Activated CD4-positive, alpha-beta T cell treated with anti-CD3 and anti-CD28 coated beads, Interleukin-2, amount 10 ng/mL, durations not matched to agents 24 days and 14 days (primary cell): ENCODE measurements at regions not wholly inside any gene's neighbourhood (a gene's known extent, or its start where the extent isn't known, plus 50 kb on each side); places are given as distances from the start of the nearest gene placed in this dataset.

ENCODE experiments used
- DNase-seq: peaks from one replicate; pipeline ENCODE4 v3.0.0; 2022
- H3K27ac Mint-ChIP-seq: one replicate; pipeline ENCODE4 v1.8.0; 2022; ENCODE audit warnings: mild to moderate bottlenecking, mixed read lengths
- H3K27me3 Mint-ChIP-seq: one replicate; pipeline ENCODE4 v1.8.0; 2022; ENCODE audit warnings: mixed read lengths
- H3K36me3 Mint-ChIP-seq: one replicate; pipeline ENCODE4 v1.8.0; 2022; ENCODE audit warnings: low read depth, mild to moderate bottlenecking, mixed read lengths
- H3K4me1 Mint-ChIP-seq: one replicate; pipeline ENCODE4 v1.8.0; 2021; ENCODE audit warnings: mixed read lengths
- H3K4me3 Mint-ChIP-seq: one replicate; pipeline ENCODE4 v1.8.0; 2022; ENCODE audit warnings: mild to moderate bottlenecking, moderate library complexity, mixed read lengths
- H3K9me3 Mint-ChIP-seq: one replicate; pipeline ENCODE4 v1.8.0; 2021; ENCODE audit warnings: mixed read lengths
- intact Hi-C: fragments of 100-400 bp; cut with micrococcal nuclease; formaldehyde crosslinking; loops from one replicate; pipeline ENCODE4 v1.15.1; 2023

- H3K27me3 Mint-ChIP-seq, result no peaks in the 10 kb centered on the region
- H3K4me1 Mint-ChIP-seq, result no peaks in the 10 kb centered on the region
- no peaks in the 10 kb centered on the region for H3K36me3 Mint-ChIP-seq
- no peaks in the 10 kb centered on the region for H3K9me3 Mint-ChIP-seq
- intact Hi-C loops, result no loop called here
- H3K27ac Mint-ChIP-seq, result no peak overlapping the region
- H3K4me3 Mint-ChIP-seq, result no peak overlapping the region
- DNase-seq, result no peak
Measured at GRCh38 chr5:124237206-124237695, 509.2 kb downstream of the ZNF608 start.

DNA sequence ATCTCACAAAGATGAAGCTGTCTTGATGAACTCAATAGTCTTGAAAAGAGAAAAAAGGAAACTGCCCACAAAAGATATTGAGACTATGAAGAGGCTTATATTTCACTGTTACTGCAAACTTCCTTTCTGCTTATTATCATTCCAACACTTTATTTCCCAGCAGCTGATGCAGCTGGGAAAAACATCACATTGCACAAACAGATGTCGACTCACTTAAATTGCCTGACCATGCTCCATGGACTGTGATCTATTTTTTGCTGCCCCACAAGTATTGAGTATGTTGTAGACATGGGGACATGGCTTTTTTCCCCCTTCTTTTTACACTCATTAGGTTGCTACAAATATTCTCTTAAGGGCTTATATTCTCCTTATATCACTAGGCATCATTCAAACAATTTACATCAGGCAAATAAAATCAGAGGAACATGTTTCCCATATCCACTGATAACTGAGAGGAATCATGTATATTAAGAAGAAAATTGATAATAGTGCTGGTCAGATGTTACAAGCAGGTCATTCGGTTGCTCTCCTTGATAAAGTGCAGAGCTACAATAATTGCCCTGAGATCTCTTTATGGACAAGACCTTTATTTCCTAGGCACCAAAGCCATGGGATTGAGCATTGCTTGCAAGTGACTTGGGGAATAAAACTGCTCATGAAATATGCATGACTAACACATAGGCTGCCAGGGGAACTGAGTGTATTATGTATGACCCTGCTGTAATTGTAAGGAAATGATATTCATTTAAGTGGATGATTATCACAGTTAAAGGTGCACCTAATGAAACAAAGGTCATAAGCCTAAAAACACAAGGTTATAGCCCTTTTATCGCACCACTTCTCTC is 509.9 kb downstream of the ZNF608 start:
- H3K4me3 Mint-ChIP-seq, result no peak overlapping the region
- no peaks in the 10 kb centered on the region for H3K36me3 Mint-ChIP-seq
- H3K9me3 Mint-ChIP-seq, result no peaks in the 10 kb centered on the region
- no peaks in the 10 kb centered on the region for H3K4me1 Mint-ChIP-seq
- no peaks in the 10 kb centered on the region for H3K27me3 Mint-ChIP-seq
- H3K27ac Mint-ChIP-seq, result no peak overlapping the region
- intact Hi-C loops, result no loop called here
- no peak for DNase-seq

GRCh38 chr5:124235576-124235975 is 510.9 kb downstream of the ZNF608 start:
- no peaks in the 10 kb centered on the region for H3K27me3 Mint-ChIP-seq
- no peak overlapping the region for H3K27ac Mint-ChIP-seq
- H3K9me3 Mint-ChIP-seq, result no peaks in the 10 kb centered on the region
- no peaks in the 10 kb centered on the region for H3K36me3 Mint-ChIP-seq
- H3K4me1 Mint-ChIP-seq, result no peaks in the 10 kb centered on the region
- no peak overlapping the region for H3K4me3 Mint-ChIP-seq
- no peak for DNase-seq
- intact Hi-C loops, result no loop called here

DNA sequence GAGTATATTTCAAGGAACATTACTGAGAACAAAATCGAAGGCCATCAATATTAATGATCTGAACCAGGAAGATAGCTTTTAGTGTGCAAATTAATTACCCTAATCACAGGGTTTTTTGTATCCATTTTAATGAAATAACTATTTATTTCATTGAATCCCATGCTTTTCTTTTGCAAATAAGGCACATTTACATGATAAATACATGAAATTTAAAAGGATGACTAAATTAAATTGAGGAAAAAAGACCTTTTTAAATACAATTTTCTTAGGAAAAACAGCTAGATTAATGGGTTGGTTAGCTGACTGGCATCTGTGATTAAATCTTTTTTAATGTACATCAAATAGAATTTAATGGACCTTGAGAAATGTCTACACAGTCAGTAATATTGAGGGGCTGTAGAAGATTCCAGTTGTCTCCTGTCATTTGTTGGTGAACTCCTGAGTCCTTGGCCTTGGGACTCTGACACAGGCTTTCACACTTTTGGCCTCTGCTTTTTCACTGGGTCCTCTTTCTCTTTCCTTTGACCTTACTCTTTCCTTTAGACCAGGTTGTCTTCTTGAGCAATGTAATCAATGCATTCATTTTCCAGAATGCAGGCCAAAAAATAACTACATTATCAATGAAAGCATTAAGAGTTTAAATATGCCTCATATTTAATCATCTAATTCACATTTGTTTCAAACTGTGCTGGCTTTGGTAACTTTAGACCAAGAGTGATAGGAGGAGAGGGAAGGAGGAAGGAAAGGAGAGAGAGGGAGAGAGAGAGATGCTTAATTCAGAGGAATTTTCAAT is 511.5 kb downstream of the ZNF608 start:
- intact Hi-C loops, result no loop called here
- H3K9me3 Mint-ChIP-seq, result no peaks in the 10 kb centered on the region
- H3K27ac Mint-ChIP-seq, result no peak overlapping the region
- no peak overlapping the region for H3K4me3 Mint-ChIP-seq
- DNase-seq, result no peak
- H3K4me1 Mint-ChIP-seq, result no peaks in the 10 kb centered on the region
- H3K27me3 Mint-ChIP-seq, result no peaks in the 10 kb centered on the region
- H3K36me3 Mint-ChIP-seq, result no peaks in the 10 kb centered on the region

- no peaks in the 10 kb centered on the region for H3K36me3 Mint-ChIP-seq
- H3K4me1 Mint-ChIP-seq, result no peaks in the 10 kb centered on the region
- intact Hi-C loops, result no loop called here
- DNase-seq, result no peak
- peaks cover 3% of the 10 kb centered on the region for H3K9me3 Mint-ChIP-seq
- no peaks in the 10 kb centered on the region for H3K27me3 Mint-ChIP-seq
- H3K27ac Mint-ChIP-seq, result no peak overlapping the region
- H3K4me3 Mint-ChIP-seq, result no peak overlapping the region
Measured at GRCh38 chr5:124234022-124234769, 512.2 kb downstream of the ZNF608 start.

- intact Hi-C loops, result no loop called here
- Mint-ChIP-seq H3K36me3 (no peaks in the 10 kb centered on the region), H3K27me3 (no peaks in the 10 kb centered on the region), H3K9me3 (peaks cover 3% of the 10 kb centered on the region), H3K4me1 (no peaks in the 10 kb centered on the region), H3K27ac (no peak overlapping the region), H3K4me3 (no peak overlapping the region)
- no peak for DNase-seq
Measured at GRCh38 chr5:124232515-124232914, 513.9 kb downstream of the ZNF608 start.

DNA sequence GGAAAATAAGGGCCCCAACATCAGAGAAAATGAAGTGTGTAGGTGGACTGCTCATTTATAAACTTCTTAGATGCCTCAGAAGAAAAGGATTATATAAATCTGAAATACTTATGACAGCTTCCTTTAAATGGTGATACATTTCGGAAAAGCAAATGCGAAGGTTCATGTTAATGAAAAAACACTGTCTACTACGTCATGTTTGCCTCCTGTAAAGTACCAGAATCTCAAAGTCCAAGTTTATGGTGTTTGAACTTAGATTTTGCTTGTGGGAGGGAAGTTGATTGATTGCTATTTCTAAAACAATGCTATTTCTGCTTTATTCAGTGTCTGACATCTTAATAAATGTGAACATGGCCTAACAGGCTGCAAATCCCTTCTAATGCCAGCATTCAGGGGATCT is 514.6 kb downstream of the ZNF608 start:
- intact Hi-C loops, result no loop called here
- no peak overlapping the region for H3K4me3 Mint-ChIP-seq
- no peaks in the 10 kb centered on the region for H3K4me1 Mint-ChIP-seq
- DNase-seq, result no peak
- H3K36me3 Mint-ChIP-seq, result no peaks in the 10 kb centered on the region
- peaks cover 3% of the 10 kb centered on the region for H3K9me3 Mint-ChIP-seq
- H3K27me3 Mint-ChIP-seq, result no peaks in the 10 kb centered on the region
- H3K27ac Mint-ChIP-seq, result no peak overlapping the region

DNA sequence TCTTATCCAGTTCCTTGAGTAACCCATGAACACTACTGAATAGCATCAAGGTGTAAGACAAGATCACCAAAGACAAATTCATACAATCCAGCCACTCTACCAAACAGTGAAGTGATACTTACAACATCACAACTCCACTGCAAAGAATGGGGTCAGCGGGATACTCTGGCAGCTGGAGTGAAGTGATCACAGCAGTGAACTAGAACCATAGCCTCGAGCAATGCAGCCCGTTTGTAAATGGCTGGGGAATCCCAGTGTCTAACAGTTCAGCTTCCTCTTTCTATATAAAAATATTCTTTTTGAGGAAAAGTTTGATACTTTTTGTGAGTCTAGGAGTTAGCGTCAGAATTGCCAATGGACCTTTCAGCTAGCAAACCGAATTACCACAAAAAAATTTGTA is 515.2 kb downstream of the ZNF608 start:
- Mint-ChIP-seq H3K4me3 (no peak overlapping the region), H3K27me3 (no peaks in the 10 kb centered on the region), H3K4me1 (no peaks in the 10 kb centered on the region), H3K36me3 (no peaks in the 10 kb centered on the region), H3K27ac (no peak overlapping the region), H3K9me3 (peaks cover 3% of the 10 kb centered on the region)
- intact Hi-C loops, result no loop called here
- no peak for DNase-seq

- no peaks in the 10 kb centered on the region for H3K27me3 Mint-ChIP-seq
- intact Hi-C loops, result no loop called here
- no peak overlapping the region for H3K4me3 Mint-ChIP-seq
- H3K27ac Mint-ChIP-seq, result no peak overlapping the region
- no peak for DNase-seq
- H3K4me1 Mint-ChIP-seq, result no peaks in the 10 kb centered on the region
- no peaks in the 10 kb centered on the region for H3K36me3 Mint-ChIP-seq
- peaks cover 3% of the 10 kb centered on the region for H3K9me3 Mint-ChIP-seq
Measured at GRCh38 chr5:124230456-124230855, 516.0 kb downstream of the ZNF608 start.

GRCh38 chr5:124229352-124229751 is 517.1 kb downstream of the ZNF608 start:
- Mint-ChIP-seq H3K27me3 (no peaks in the 10 kb centered on the region), H3K9me3 (peaks cover 3% of the 10 kb centered on the region), H3K36me3 (no peaks in the 10 kb centered on the region), H3K4me1 (no peaks in the 10 kb centered on the region), H3K4me3 (no peak overlapping the region), H3K27ac (no peak overlapping the region)
- no peak for DNase-seq
- intact Hi-C loops, result no loop called here

GRCh38 chr5:124227914-124228313 is 518.5 kb downstream of the ZNF608 start:
- no peaks in the 10 kb centered on the region for H3K27me3 Mint-ChIP-seq
- H3K27ac Mint-ChIP-seq, result no peak overlapping the region
- no peak overlapping the region for H3K4me3 Mint-ChIP-seq
- H3K4me1 Mint-ChIP-seq, result no peaks in the 10 kb centered on the region
- H3K36me3 Mint-ChIP-seq, result no peaks in the 10 kb centered on the region
- peaks cover 3% of the 10 kb centered on the region for H3K9me3 Mint-ChIP-seq
- intact Hi-C loops, result no loop called here
- DNase-seq, result no peak

- no peaks in the 10 kb centered on the region for H3K9me3 Mint-ChIP-seq
- no peaks in the 10 kb centered on the region for H3K4me1 Mint-ChIP-seq
- DNase-seq, result no peak
- intact Hi-C loops, result no loop called here
- H3K27me3 Mint-ChIP-seq, result no peaks in the 10 kb centered on the region
- no peaks in the 10 kb centered on the region for H3K36me3 Mint-ChIP-seq
- no peak overlapping the region for H3K27ac Mint-ChIP-seq
- no peak overlapping the region for H3K4me3 Mint-ChIP-seq
Measured at GRCh38 chr5:124220418-124220817, 526.0 kb downstream of the ZNF608 start.

DNA sequence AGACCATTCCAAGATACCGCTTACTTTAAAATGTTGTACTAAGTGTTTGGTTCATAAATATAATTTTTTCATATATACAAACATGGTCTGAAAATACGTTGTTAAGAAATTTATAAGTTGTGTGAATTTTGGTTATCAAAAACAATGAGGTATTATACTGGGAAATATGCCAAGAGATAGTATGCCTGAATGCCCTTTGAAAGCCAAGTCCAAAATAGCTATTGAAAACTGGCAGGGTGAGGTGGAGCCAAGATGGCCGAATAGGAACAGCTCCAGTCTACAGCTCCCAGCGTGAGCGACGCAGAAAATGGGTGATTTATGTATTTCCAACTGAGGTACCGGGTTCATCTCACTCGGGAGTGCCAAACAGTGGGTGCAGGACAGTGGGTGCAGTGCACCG is 533.5 kb downstream of the ZNF608 start:
- Mint-ChIP-seq H3K4me1 (no peaks in the 10 kb centered on the region), H3K4me3 (no peak overlapping the region), H3K27ac (no peak overlapping the region), H3K27me3 (no peaks in the 10 kb centered on the region), H3K9me3 (no peaks in the 10 kb centered on the region), H3K36me3 (no peaks in the 10 kb centered on the region)
- intact Hi-C loops, result no loop called here
- DNase-seq, result no peak
